ENCODE measurements at regions not wholly inside any gene's neighbourhood (a gene's known extent, or its start where the extent isn't known, plus 50 kb on each side); places are given as distances from the start of the nearest gene placed in this dataset.

- Histone ChIP-seq H3K36me3 (no peaks in the 10 kb centered on the region), H3K9me3 (no peaks in the 10 kb centered on the region), H3K27ac (no peak overlapping the region), H3K4me3 (no peak overlapping the region), H3K27me3 (no peaks in the 10 kb centered on the region), H3K4me1 (no peaks in the 10 kb centered on the region)
- TF ChIP-seq CTCF (IDR thresholded peaks at IDR 0.05), result no peak
- no peak for TF ChIP-seq EP300 (IDR thresholded peaks at IDR 0.05)
- intact Hi-C loops (cut with DNase I), result no loop called here
- 70 to 81% methylated on average over 6 of the region's 6 CpGs for WGBS, 2 donors
- DNase-seq, result no peak
Measured at GRCh38 chr3:10574101-10574620, 68.8 kb upstream of the ATP2B2 start.

- Histone ChIP-seq H3K4me3 (no peak overlapping the region), H3K27me3 (no peaks in the 10 kb centered on the region), H3K27ac (no peak overlapping the region), H3K4me1 (no peaks in the 10 kb centered on the region), H3K9me3 (no peaks in the 10 kb centered on the region), H3K36me3 (no peaks in the 10 kb centered on the region)
- no peak for TF ChIP-seq EP300 (IDR thresholded peaks at IDR 0.05)
- no peak for TF ChIP-seq POLR2A (IDR thresholded peaks at IDR 0.05)
- TF ChIP-seq CTCF (IDR thresholded peaks at IDR 0.05), result no peak
- TF ChIP-seq POLR2AphosphoS5 (IDR thresholded peaks at IDR 0.05), result no peak
- intact Hi-C loops (cut with DNase I), result no loop called here
- WGBS, 2 donors, result 70 to 76% methylated on average over 5 of the region's 5 CpGs
- no peak for DNase-seq
Measured at GRCh38 chr3:10575601-10576160, 70.3 kb upstream of the ATP2B2 start.

- no peak for DNase-seq
- Histone ChIP-seq H3K9me3 (no peaks in the 10 kb centered on the region), H3K4me3 (no peak overlapping the region), H3K4me1 (no peaks in the 10 kb centered on the region), H3K27me3 (no peaks in the 10 kb centered on the region), H3K27ac (no peak overlapping the region), H3K36me3 (no peaks in the 10 kb centered on the region)
- no peak for TF ChIP-seq EP300 (IDR thresholded peaks at IDR 0.05)
- TF ChIP-seq POLR2AphosphoS5 (IDR thresholded peaks at IDR 0.05), result no peak
- no peak for TF ChIP-seq CTCF (IDR thresholded peaks at IDR 0.05)
- TF ChIP-seq POLR2A (IDR thresholded peaks at IDR 0.05), result no peak
- 67 to 82% methylated on average over 7 of the region's 7 CpGs for WGBS, 2 donors
- intact Hi-C loops (cut with DNase I), result no loop called here
Measured at GRCh38 chr3:10577486-10577885, 72.1 kb upstream of the ATP2B2 start.

GRCh38 chr3:10580426-10580825 lies 75.0 kb upstream of the ATP2B2 start:
- DNase-seq, result no peak

More at GRCh38 chr3:10580426-10580825, 75.0 kb upstream of the ATP2B2 start:
- intact Hi-C loops (cut with DNase I), result no loop called here
- H3K27ac ChIP-seq, result no peak overlapping the region
- no peak for TF ChIP-seq CTCF (IDR thresholded peaks at IDR 0.05)
- TF ChIP-seq EP300 (IDR thresholded peaks at IDR 0.05), result no peak
- TF ChIP-seq POLR2AphosphoS5 (IDR thresholded peaks at IDR 0.05), result no peak
- no peak for TF ChIP-seq POLR2A (IDR thresholded peaks at IDR 0.05)
- H3K4me1 ChIP-seq, result no peaks in the 10 kb centered on the region
- 65 to 74% methylated on average over 8 of the region's 8 CpGs for WGBS, 2 donors
- peaks cover 0 to 12% (median 0%) of the 10 kb centered on the region in 3 donors for H3K27me3 ChIP-seq
- no peak overlapping the region for H3K4me3 ChIP-seq
- no peaks in the 10 kb centered on the region for H3K36me3 ChIP-seq
- H3K9me3 ChIP-seq, result no peaks in the 10 kb centered on the region
